ENCODE measurements at regions not wholly inside any gene's neighbourhood (a gene's known extent, or its start where the extent isn't known, plus 50 kb on each side); places are given as distances from the start of the nearest gene placed in this dataset.

DNA sequence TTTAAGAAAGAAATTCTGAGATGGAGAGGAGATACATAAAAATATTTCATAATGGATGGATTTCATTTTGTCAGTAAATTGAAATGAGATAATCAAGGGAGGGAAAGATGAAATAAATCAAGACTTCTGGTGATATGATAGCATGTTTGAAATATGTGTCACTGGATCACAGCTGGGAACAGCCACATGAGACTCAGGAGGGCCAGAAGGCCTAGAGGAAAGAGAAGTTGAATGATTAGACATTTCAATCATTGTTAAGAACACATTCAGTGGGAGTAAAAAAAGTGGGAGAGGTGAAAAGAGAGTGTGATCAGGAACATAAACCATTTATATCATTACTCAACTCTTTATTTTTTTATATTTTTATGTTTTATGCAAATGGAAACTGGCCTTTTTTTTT lies 933.4 kb downstream of the KCNJ2 start:
- TF ChIP-seq, protein P1, sequence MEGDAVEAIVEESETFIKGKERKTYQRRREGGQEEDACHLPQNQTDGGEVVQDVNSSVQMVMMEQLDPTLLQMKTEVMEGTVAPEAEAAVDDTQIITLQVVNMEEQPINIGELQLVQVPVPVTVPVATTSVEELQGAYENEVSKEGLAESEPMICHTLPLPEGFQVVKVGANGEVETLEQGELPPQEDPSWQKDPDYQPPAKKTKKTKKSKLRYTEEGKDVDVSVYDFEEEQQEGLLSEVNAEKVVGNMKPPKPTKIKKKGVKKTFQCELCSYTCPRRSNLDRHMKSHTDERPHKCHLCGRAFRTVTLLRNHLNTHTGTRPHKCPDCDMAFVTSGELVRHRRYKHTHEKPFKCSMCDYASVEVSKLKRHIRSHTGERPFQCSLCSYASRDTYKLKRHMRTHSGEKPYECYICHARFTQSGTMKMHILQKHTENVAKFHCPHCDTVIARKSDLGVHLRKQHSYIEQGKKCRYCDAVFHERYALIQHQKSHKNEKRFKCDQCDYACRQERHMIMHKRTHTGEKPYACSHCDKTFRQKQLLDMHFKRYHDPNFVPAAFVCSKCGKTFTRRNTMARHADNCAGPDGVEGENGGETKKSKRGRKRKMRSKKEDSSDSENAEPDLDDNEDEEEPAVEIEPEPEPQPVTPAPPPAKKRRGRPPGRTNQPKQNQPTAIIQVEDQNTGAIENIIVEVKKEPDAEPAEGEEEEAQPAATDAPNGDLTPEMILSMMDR (conservative IDR thresholded peaks at IDR 0.05; ENCODE audit: low read length) = no peak
- TF ChIP-seq EZH2phosphoT487 (IDR thresholded peaks at IDR 0.05; ENCODE audit: borderline replicate concordance) = no peak

Measured in Loucy (cell line).